Thoracic aorta (tissue), 2 donors: ENCODE measurements at regions not wholly inside any gene's neighbourhood (a gene's known extent, or its start where the extent isn't known, plus 50 kb on each side); places are given as distances from the start of the nearest gene placed in this dataset.

Experiments used
- ATAC-seq: fragments of 150-250 bp; one replicate; pipeline ENCODE4 v1.8.0; 2017; ENCODE audit warnings: low read depth; ENCODE audit not compliant: insufficient number of reproducible peaks, low FRiP score
- DNase-seq: peaks from one replicate; pipeline ENCODE4 v3.0.0-alpha.2; 2020; ENCODE audit warnings: low spot score
- H3K27ac ChIP-seq, 2 donors: fragments of 200-600 bp; sonication (generic); 1 replicate in 1 of 2; 2 replicates in 1 of 2; pipeline ENCODE4 v1.5.1; 2016; ENCODE audit warnings: mild to moderate bottlenecking in 2 of 2, moderate library complexity in 2 of 2
- H3K27me3 ChIP-seq: fragments of 200-600 bp; sonication (generic); replicated peaks from 2 replicates; pipeline ENCODE4 v1.6.0; 2016; ENCODE audit warnings: mild to moderate bottlenecking; ENCODE audit not compliant: insufficient read depth
- H3K36me3 ChIP-seq: fragments of 200-600 bp; sonication (generic); one replicate; pipeline ENCODE4 v1.5.1; 2016
- H3K4me1 ChIP-seq, 2 donors: fragments of 200-600 bp; sonication (generic); 1 replicate in 1 of 2; 2 replicates in 1 of 2; pipeline versions ENCODE4 v1.5.1 to v1.6.0; 2016; ENCODE audit warnings: low read depth in 2 of 2, mild to moderate bottlenecking in 1 of 2; ENCODE audit not compliant: control insufficient read depth in 1 of 2
- H3K4me3 ChIP-seq: fragments of 200-600 bp; sonication (generic); 2 replicates; pipeline ENCODE4 v1.5.1; 2016; ENCODE audit warnings: mild to moderate bottlenecking
- H3K9me3 ChIP-seq: fragments of 200-600 bp; sonication (generic); 2 replicates; pipeline ENCODE4 v1.5.1; 2016
- TF ChIP-seq, protein P1 (sequence below): fragments of 200-600 bp; sonication (generic); IDR thresholded peaks from one replicate; pipeline ENCODE4 v1.5.1; 2019; ENCODE audit warnings: antibody characterized with exemption

DNA sequence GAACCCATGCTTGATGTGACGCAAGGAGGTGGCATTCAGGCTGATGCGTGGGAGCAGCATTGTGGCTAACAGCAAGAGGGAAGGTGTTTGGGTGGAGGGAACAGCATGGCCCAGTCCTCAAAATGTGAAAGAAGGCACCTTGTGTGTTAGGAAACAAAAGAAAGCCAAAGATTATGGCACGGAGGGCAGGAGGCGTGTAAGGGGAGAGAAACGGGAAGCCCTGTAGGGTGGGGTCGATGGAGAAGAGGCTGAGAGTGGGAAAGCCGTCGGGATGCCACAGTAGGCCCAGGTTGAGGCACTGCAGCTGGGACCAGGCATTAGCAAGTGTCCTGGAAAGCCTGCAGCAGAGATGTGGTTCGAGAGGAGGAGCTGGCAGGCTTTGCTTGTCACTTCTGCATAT is 241.1 kb downstream of the GADD45G start:
- TF ChIP-seq, protein P1, sequence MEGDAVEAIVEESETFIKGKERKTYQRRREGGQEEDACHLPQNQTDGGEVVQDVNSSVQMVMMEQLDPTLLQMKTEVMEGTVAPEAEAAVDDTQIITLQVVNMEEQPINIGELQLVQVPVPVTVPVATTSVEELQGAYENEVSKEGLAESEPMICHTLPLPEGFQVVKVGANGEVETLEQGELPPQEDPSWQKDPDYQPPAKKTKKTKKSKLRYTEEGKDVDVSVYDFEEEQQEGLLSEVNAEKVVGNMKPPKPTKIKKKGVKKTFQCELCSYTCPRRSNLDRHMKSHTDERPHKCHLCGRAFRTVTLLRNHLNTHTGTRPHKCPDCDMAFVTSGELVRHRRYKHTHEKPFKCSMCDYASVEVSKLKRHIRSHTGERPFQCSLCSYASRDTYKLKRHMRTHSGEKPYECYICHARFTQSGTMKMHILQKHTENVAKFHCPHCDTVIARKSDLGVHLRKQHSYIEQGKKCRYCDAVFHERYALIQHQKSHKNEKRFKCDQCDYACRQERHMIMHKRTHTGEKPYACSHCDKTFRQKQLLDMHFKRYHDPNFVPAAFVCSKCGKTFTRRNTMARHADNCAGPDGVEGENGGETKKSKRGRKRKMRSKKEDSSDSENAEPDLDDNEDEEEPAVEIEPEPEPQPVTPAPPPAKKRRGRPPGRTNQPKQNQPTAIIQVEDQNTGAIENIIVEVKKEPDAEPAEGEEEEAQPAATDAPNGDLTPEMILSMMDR, result no peak
- Histone ChIP-seq H3K27me3 (no peaks in the 10 kb centered on the region), H3K36me3 (no peaks in the 10 kb centered on the region), H3K4me1 (peaks cover 0 to 8% of the 10 kb centered on the region in 2 donors), H3K27ac (no peak overlapping the region), H3K9me3 (no peaks in the 10 kb centered on the region), H3K4me3 (no peak overlapping the region)
- no peak for DNase-seq
- no peak for ATAC-seq

GRCh38 chr9:89848060-89849040 is 243.5 kb downstream of the GADD45G start:
- Histone ChIP-seq H3K27ac (no peak overlapping the region), H3K4me3 (no peak overlapping the region), H3K9me3 (no peaks in the 10 kb centered on the region), H3K4me1 (peaks cover 0 to 13% of the 10 kb centered on the region in 2 donors), H3K27me3 (no peaks in the 10 kb centered on the region), H3K36me3 (no peaks in the 10 kb centered on the region)
- DNase-seq, result no peak
- no peak for ATAC-seq
- TF ChIP-seq, protein P1, result no peak

DNA sequence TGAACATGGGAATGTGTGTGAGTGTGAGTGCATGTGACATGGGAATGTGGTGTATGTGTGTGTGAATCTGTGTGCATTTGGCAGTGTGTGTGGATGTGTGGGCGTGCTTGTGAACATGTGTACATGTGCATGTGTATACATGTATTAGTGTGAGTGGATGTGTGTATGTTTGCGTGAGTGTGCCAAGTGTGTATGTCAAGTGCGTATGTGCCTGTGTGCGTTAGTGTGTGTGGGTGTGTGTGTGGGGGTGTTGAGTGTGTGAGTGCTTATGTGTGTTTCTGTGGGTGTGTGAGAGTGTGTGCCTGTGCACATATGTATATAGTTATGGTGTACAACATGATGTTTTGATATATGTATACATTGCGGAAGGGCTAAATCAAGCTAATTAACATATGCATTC is 244.3 kb downstream of the GADD45G start:
- ATAC-seq (no peak), DNase-seq (no peak)
- TF ChIP-seq, protein P1, result no peak
- H3K27ac ChIP-seq, result no peak overlapping the region
- H3K4me3 ChIP-seq, result no peak overlapping the region
- no peaks in the 10 kb centered on the region for H3K27me3 ChIP-seq
- H3K9me3 ChIP-seq, result no peaks in the 10 kb centered on the region
- peaks cover 0 to 13% of the 10 kb centered on the region in 2 donors for H3K4me1 ChIP-seq
- no peaks in the 10 kb centered on the region for H3K36me3 ChIP-seq

- Histone ChIP-seq H3K27ac (no peak overlapping the region), H3K27me3 (no peaks in the 10 kb centered on the region), H3K9me3 (no peaks in the 10 kb centered on the region), H3K36me3 (no peaks in the 10 kb centered on the region), H3K4me3 (no peak overlapping the region), H3K4me1 (peaks cover 0 to 13% of the 10 kb centered on the region in 2 donors)
- TF ChIP-seq, protein P1, result no peak
- DNase-seq (no peak), ATAC-seq (no peak)
Observed at GRCh38 chr9:89850153-89850552, 245.3 kb downstream of the GADD45G start.

DNA sequence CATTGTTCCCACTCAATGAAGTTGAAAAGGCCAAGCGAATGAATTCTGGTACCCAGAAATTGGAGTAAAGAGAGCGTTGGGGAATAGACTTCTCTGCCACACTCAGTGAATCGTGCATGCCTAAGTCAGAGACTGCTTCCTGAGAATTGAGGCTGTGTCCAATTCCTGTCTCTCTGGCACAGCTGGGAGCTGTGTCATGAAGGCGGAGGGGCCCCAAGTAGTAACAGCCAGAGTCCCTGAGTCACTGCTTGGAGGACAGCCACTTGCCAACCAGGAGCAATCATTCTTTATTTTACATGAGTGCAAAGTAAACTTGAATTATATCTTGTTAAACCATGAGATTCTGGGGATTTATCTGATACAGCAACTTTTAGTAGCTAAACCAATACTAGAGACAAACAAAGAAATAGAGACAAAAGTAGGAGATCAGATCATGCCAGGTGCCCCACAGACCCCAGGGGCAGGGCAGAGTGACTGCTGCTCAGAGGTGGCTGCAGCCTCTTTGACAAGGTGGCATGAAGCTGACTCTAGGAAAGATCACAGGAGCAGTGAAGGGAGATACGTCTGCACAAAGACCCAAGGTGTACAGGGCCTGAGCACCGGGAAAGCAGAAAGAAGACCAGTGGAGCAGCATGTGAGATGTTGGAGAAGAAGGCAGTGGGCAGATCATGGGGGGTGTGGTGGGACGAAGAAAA is 246.0 kb downstream of the GADD45G start:
- Histone ChIP-seq H3K4me3 (no peak overlapping the region), H3K36me3 (no peaks in the 10 kb centered on the region), H3K9me3 (no peaks in the 10 kb centered on the region), H3K4me1 (peaks cover 0 to 13% of the 10 kb centered on the region in 2 donors), H3K27ac (no peak overlapping the region), H3K27me3 (no peaks in the 10 kb centered on the region)
- TF ChIP-seq, protein P1, result no peak
- ATAC-seq (no peak), DNase-seq (peak; percentile 36)
